ENCODE measurements at regions not wholly inside any gene's neighbourhood (a gene's known extent, or its start where the extent isn't known, plus 50 kb on each side); places are given as distances from the start of the nearest gene placed in this dataset.

GRCh38 chr4:81724925-81725329, 253.2 kb upstream of the RASGEF1B start:
- no peaks in the 10 kb centered on the region for H3K36me3 ChIP-seq (replicated peaks in 1 of 2; ENCODE audit: control extremely low read depth in 1 of 2, control insufficient read depth in 1 of 2, extremely low read depth in 1 of 2, insufficient read depth in 2 of 2, low read length in 1 of 2)
- Mint-ChIP-seq H3K27me3 (no peaks in the 10 kb centered on the region), H3K4me3 (no peak overlapping the region), H3K27ac (peak overlapping the region; percentile 61), H3K4me1 (peaks cover 17% of the 10 kb centered on the region), H3K9me3 (ENCODE audit: insufficient read depth) (peaks cover 2% of the 10 kb centered on the region)
- no peaks in the 10 kb centered on the region for H4K20me1 ChIP-seq (ENCODE audit: control insufficient read depth, insufficient read depth, low read length, poor library complexity, severe bottlenecking)
- WGBS (ENCODE audit: insufficient coverage) = 86% methylated on average over 2 of the region's 2 CpGs
- ChIA-PET CTCF (interaction anchor here (1.3 to 4.2 kb wide), 5 partner anchors 16 to 288 kb away, joined by 3 to 20 read pairs (median 5); partner anchors contain the start of gene RASGEF1B), POLR2A (interaction anchor here (0.6 kb wide), 2 partner anchors 12 to 721 kb away, joined by 3 to 11 read pairs; no protein-coding TSS in a partner anchor)
- peaks cover 0 to 1% (median 0%) of the 10 kb centered on the region in 3 donors for H3K9me3 ChIP-seq (ENCODE audit: control extremely low read depth in 1 of 3, control insufficient read depth in 2 of 3, insufficient read depth in 1 of 3, low read length in 2 of 3)
- H2AFZ ChIP-seq (ENCODE audit: insufficient read depth, low read depth, low read length, poor library complexity, severe bottlenecking) = no peak overlapping the region
- peaks cover 6 to 13% of the 10 kb centered on the region in 2 donors for H3K4me1 ChIP-seq (ENCODE audit: control insufficient read depth in 2 of 2, insufficient read depth in 2 of 2, low read length in 2 of 2)
- peak; percentile 92 for ATAC-seq (ENCODE audit: low read depth)
- H3K27me3 ChIP-seq (replicated peaks in 1 of 4; ENCODE audit: control extremely low read depth in 1 of 4, control insufficient read depth in 3 of 4, insufficient read depth in 4 of 4, low read length in 3 of 4) = no peaks in the 10 kb centered on the region
- no peak overlapping the region for H3K9ac ChIP-seq (ENCODE audit: low read length)
- H3K4me3 ChIP-seq (ENCODE audit: control extremely low read depth in 1 of 5, extremely low read depth in 1 of 5, insufficient read depth in 1 of 5, low read depth in 2 of 5, low read length in 4 of 5) = no peak overlapping the region
- intact Hi-C loops (cut with micrococcal nuclease) = loop anchor here (5.0 kb wide), 1 partner anchor 32 kb away; no protein-coding TSS in a partner anchor
- no peaks in the 10 kb centered on the region for H3K79me2 ChIP-seq (ENCODE audit: control insufficient read depth, insufficient read depth, low read length)
- no peak overlapping the region for H3K27ac ChIP-seq (ENCODE audit: low read length in 2 of 2)
- H3K4me2 ChIP-seq (replicated peaks; ENCODE audit: low read depth, low read length, poor library complexity, severe bottlenecking) = no peak overlapping the region
- peak; percentile 46 for DNase-seq
- TF ChIP-seq, protein P1, sequence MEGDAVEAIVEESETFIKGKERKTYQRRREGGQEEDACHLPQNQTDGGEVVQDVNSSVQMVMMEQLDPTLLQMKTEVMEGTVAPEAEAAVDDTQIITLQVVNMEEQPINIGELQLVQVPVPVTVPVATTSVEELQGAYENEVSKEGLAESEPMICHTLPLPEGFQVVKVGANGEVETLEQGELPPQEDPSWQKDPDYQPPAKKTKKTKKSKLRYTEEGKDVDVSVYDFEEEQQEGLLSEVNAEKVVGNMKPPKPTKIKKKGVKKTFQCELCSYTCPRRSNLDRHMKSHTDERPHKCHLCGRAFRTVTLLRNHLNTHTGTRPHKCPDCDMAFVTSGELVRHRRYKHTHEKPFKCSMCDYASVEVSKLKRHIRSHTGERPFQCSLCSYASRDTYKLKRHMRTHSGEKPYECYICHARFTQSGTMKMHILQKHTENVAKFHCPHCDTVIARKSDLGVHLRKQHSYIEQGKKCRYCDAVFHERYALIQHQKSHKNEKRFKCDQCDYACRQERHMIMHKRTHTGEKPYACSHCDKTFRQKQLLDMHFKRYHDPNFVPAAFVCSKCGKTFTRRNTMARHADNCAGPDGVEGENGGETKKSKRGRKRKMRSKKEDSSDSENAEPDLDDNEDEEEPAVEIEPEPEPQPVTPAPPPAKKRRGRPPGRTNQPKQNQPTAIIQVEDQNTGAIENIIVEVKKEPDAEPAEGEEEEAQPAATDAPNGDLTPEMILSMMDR (IDR thresholded peaks at IDR 0.05) = no peak
- no peak for TF ChIP-seq EZH2 (IDR thresholded peaks at IDR 0.05; ENCODE audit: borderline replicate concordance, insufficient read depth, low read depth, low read length, poor library complexity, severe bottlenecking)

- intact Hi-C loops (cut with micrococcal nuclease) = loop anchor here (5.0 kb wide), 1 partner anchor 33 kb away; no protein-coding TSS in a partner anchor
- Mint-ChIP-seq H3K27me3 (no peaks in the 10 kb centered on the region), H3K4me3 (no peak overlapping the region), H3K27ac (no peak overlapping the region), H3K9me3 (ENCODE audit: insufficient read depth) (peaks cover 2% of the 10 kb centered on the region), H3K4me1 (peaks cover 17% of the 10 kb centered on the region)
- no peak overlapping the region for H3K9ac ChIP-seq (ENCODE audit: low read length)
- H3K4me2 ChIP-seq (replicated peaks; ENCODE audit: low read depth, low read length, poor library complexity, severe bottlenecking) = peak overlapping the region; percentile 17
- no peaks in the 10 kb centered on the region for H3K27me3 ChIP-seq (replicated peaks in 1 of 4; ENCODE audit: control extremely low read depth in 1 of 4, control insufficient read depth in 3 of 4, insufficient read depth in 4 of 4, low read length in 3 of 4)
- H2AFZ ChIP-seq (ENCODE audit: insufficient read depth, low read depth, low read length, poor library complexity, severe bottlenecking) = no peak overlapping the region
- peaks cover 6 to 13% of the 10 kb centered on the region in 2 donors for H3K4me1 ChIP-seq (ENCODE audit: control insufficient read depth in 2 of 2, insufficient read depth in 2 of 2, low read length in 2 of 2)
- H3K79me2 ChIP-seq (ENCODE audit: control insufficient read depth, insufficient read depth, low read length) = no peaks in the 10 kb centered on the region
- WGBS (ENCODE audit: insufficient coverage) = 100% methylated on average over 1 of the region's 3 CpGs
- DNase-seq = peak; percentile 36
- H3K9me3 ChIP-seq (ENCODE audit: control extremely low read depth in 1 of 3, control insufficient read depth in 2 of 3, insufficient read depth in 1 of 3, low read length in 2 of 3) = peaks cover 0 to 1% (median 0%) of the 10 kb centered on the region in 3 donors
- ChIA-PET CTCF (interaction anchor here (1.3 to 4.2 kb wide), 6 partner anchors 15 to 287 kb away, joined by 3 to 20 read pairs (median 4); partner anchors contain the start of gene RASGEF1B), POLR2A (interaction anchor here (0.6 kb wide), 1 partner anchor 11 kb away, joined by 11 read pairs; no protein-coding TSS in a partner anchor)
- TF ChIP-seq, protein P1 (IDR thresholded peaks at IDR 0.05) = no peak
- TF ChIP-seq EZH2 (IDR thresholded peaks at IDR 0.05; ENCODE audit: borderline replicate concordance, insufficient read depth, low read depth, low read length, poor library complexity, severe bottlenecking) = no peak
- no peaks in the 10 kb centered on the region for H3K36me3 ChIP-seq (replicated peaks in 1 of 2; ENCODE audit: control extremely low read depth in 1 of 2, control insufficient read depth in 1 of 2, extremely low read depth in 1 of 2, insufficient read depth in 2 of 2, low read length in 1 of 2)
- H4K20me1 ChIP-seq (ENCODE audit: control insufficient read depth, insufficient read depth, low read length, poor library complexity, severe bottlenecking) = no peaks in the 10 kb centered on the region
- no peak overlapping the region for H3K4me3 ChIP-seq (ENCODE audit: control extremely low read depth in 1 of 5, extremely low read depth in 1 of 5, insufficient read depth in 1 of 5, low read depth in 2 of 5, low read length in 4 of 5)
- no peak overlapping the region for H3K27ac ChIP-seq (ENCODE audit: low read length in 2 of 2)
- ATAC-seq (ENCODE audit: low read depth) = no peak
Measured at GRCh38 chr4:81723927-81724587, 252.3 kb upstream of the RASGEF1B start.
